SK-N-SH treated with all-trans-retinoic acid at 6 μM for 48 hours (cell line): ENCODE measurements at regions not wholly inside any gene's neighbourhood (a gene's known extent, or its start where the extent isn't known, plus 50 kb on each side); places are given as distances from the start of the nearest gene placed in this dataset.

Source experiments
- ISL1 ChIP-seq: fragments of 250-450 bp; sonication (Bioruptor Pico); IDR thresholded peaks from 2 replicates; pipeline ENCODE4 v2.1.2; 2022; ENCODE audit warnings: mild to moderate bottlenecking, moderate library complexity
- RARB ChIP-seq: fragments of 250-450 bp; sonication (Bioruptor Pico); IDR thresholded peaks from 2 replicates; pipeline ENCODE4 v1.8.0; 2021; ENCODE audit warnings: mild to moderate bottlenecking, moderate library complexity
- TCF4 ChIP-seq: fragments of 250-450 bp; sonication (Bioruptor Pico); IDR thresholded peaks from 2 replicates; pipeline ENCODE4 v1.8.0; 2021; ENCODE audit warnings: mild to moderate bottlenecking, moderate library complexity, borderline replicate concordance
- TF ChIP-seq, protein P1 (sequence below): fragments of 250-450 bp; sonication (Bioruptor Pico); IDR thresholded peaks from 2 replicates; pipeline ENCODE4 v1.5.1; 2020; ENCODE audit warnings: low read depth, mild to moderate bottlenecking, moderate library complexity
- TF ChIP-seq, protein P2 (sequence below): fragments of 250-450 bp; sonication (Bioruptor Pico); IDR thresholded peaks from 2 replicates; pipeline ENCODE4 v1.8.0; 2020; ENCODE audit warnings: mild to moderate bottlenecking, moderate library complexity, borderline replicate concordance

DNA sequence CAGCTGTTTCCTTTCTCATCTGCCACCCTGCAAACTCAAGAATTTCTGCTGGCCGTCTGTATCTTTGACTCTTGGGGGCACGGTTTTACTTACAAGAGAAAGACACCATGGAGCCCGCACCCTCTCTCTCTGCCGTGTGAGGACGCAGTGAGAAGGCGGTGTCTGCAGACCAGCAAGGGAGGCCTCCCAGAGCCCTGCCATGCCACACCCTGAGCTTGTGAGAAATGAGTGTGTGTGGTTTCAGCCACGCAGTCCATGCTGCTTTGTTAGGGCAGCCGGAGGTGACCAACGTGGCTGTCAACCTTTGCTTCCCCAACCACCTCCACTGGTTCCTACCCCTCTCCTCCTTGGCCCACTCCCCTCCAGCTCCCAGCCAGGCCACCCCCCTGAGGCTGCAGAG lies 70.1 kb upstream of the NUP50 start:
- TF ChIP-seq, protein P1, sequence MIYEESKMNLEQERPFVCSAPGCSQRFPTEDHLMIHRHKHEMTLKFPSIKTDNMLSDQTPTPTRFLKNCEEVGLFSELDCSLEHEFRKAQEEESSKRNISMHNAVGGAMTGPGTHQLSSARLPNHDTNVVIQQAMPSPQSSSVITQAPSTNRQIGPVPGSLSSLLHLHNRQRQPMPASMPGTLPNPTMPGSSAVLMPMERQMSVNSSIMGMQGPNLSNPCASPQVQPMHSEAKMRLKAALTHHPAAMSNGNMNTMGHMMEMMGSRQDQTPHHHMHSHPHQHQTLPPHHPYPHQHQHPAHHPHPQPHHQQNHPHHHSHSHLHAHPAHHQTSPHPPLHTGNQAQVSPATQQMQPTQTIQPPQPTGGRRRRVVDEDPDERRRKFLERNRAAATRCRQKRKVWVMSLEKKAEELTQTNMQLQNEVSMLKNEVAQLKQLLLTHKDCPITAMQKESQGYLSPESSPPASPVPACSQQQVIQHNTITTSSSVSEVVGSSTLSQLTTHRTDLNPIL, result no peak
- TF ChIP-seq TCF4 (CRISPR knock-in tag), result no peak
- TF ChIP-seq, protein P2, sequence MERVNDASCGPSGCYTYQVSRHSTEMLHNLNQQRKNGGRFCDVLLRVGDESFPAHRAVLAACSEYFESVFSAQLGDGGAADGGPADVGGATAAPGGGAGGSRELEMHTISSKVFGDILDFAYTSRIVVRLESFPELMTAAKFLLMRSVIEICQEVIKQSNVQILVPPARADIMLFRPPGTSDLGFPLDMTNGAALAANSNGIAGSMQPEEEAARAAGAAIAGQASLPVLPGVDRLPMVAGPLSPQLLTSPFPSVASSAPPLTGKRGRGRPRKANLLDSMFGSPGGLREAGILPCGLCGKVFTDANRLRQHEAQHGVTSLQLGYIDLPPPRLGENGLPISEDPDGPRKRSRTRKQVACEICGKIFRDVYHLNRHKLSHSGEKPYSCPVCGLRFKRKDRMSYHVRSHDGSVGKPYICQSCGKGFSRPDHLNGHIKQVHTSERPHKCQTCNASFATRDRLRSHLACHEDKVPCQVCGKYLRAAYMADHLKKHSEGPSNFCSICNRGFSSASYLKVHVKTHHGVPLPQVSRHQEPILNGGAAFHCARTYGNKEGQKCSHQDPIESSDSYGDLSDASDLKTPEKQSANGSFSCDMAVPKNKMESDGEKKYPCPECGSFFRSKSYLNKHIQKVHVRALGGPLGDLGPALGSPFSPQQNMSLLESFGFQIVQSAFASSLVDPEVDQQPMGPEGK (CRISPR knock-in tag), result no peak
- no peak for TF ChIP-seq RARB (CRISPR knock-in tag)
- no peak for TF ChIP-seq ISL1 (CRISPR knock-in tag)
